GM23338 (cell line): ENCODE measurements at regions not wholly inside any gene's neighbourhood (a gene's known extent, or its start where the extent isn't known, plus 50 kb on each side); places are given as distances from the start of the nearest gene placed in this dataset.

Experiments used
- ATAC-seq: fragments of 200-7000 bp; cut with Tn5 transposase; 3 replicates; pipeline ENCODE4 v1.9.1; 2020
- DNase-seq: peaks from one replicate; pipeline ENCODE4 v3.0.0-alpha.2; 2015; ENCODE audit warnings: low spot score
- H2AFZ ChIP-seq: fragments of 200-600 bp; sonication (generic); 2 replicates; pipeline ENCODE4 v1.8.0; 2016; ENCODE audit warnings: antibody characterized with exemption, mild to moderate bottlenecking, moderate library complexity
- H3F3A ChIP-seq: fragments of 200-600 bp; sonication (generic); replicated peaks from 2 replicates; pipeline ENCODE4 v1.8.0; 2017; ENCODE audit warnings: antibody characterized with exemption, mixed run types, low read depth
- H3K27ac ChIP-seq: fragments of 200-600 bp; sonication (generic); 2 replicates; pipeline ENCODE4 v1.6.1; 2016; ENCODE audit warnings: low read depth
- H3K27me3 ChIP-seq: fragments of 200-600 bp; sonication (generic); 2 replicates; pipeline ENCODE4 v1.8.0; 2016; ENCODE audit warnings: mild to moderate bottlenecking, mixed run types, moderate library complexity; ENCODE audit not compliant: insufficient read depth
- H3K36me3 ChIP-seq: fragments of 200-600 bp; sonication (generic); 2 replicates; pipeline ENCODE4 v1.8.0; 2016; ENCODE audit warnings: mild to moderate bottlenecking; ENCODE audit not compliant: insufficient read depth
- H3K4me1 ChIP-seq: fragments of 200-600 bp; sonication (generic); 2 replicates; pipeline ENCODE4 v1.8.0; 2016; ENCODE audit warnings: mild to moderate bottlenecking, moderate library complexity; ENCODE audit not compliant: insufficient read depth
- H3K4me2 ChIP-seq: fragments of 200-600 bp; sonication (generic); 2 replicates; pipeline ENCODE4 v1.7.1; 2017; ENCODE audit warnings: mixed run types
- H3K4me3 ChIP-seq: fragments of 200-600 bp; sonication (generic); 2 replicates; pipeline ENCODE4 v1.6.1; 2016; ENCODE audit warnings: mixed run types
- H3K79me2 ChIP-seq: fragments of 200-600 bp; sonication (generic); replicated peaks from 2 replicates; pipeline ENCODE4 v1.8.0; 2017; ENCODE audit warnings: mild to moderate bottlenecking; ENCODE audit not compliant: insufficient read depth
- H3K9me2 ChIP-seq: fragments of 200-600 bp; sonication (generic); 2 replicates; pipeline ENCODE4 v1.8.0; 2017; ENCODE audit not compliant: insufficient read depth
- H4K20me1 ChIP-seq: fragments of 200-600 bp; sonication (generic); replicated peaks from 2 replicates; pipeline ENCODE4 v1.8.0; 2017; ENCODE audit warnings: mild to moderate bottlenecking; ENCODE audit not compliant: insufficient read depth
- H3K27ac Mint-ChIP-seq: 2 replicates; pipeline ENCODE4 v1.8.0; 2020; ENCODE audit warnings: inconsistent platforms, mild to moderate bottlenecking, moderate library complexity, mixed read lengths
- H3K27me3 Mint-ChIP-seq: 3 replicates; pipeline ENCODE4 v1.8.0; 2022; ENCODE audit warnings: low read depth, mild to moderate bottlenecking, moderate library complexity, mixed read lengths, inconsistent platforms; ENCODE audit not compliant: insufficient read depth, poor library complexity
- H3K36me3 Mint-ChIP-seq: 3 replicates; pipeline ENCODE4 v1.8.0; 2021; ENCODE audit warnings: low read depth, mild to moderate bottlenecking, inconsistent platforms, moderate library complexity, mixed read lengths
- H3K4me1 Mint-ChIP-seq: 3 replicates; pipeline ENCODE4 v1.8.0; 2020; ENCODE audit warnings: mild to moderate bottlenecking, inconsistent platforms, mixed read lengths
- H3K4me3 Mint-ChIP-seq: 3 replicates; pipeline ENCODE4 v1.8.0; 2021; ENCODE audit warnings: moderate library complexity, mild to moderate bottlenecking, inconsistent platforms, mixed read lengths
- H3K9me3 Mint-ChIP-seq: 3 replicates; pipeline ENCODE4 v1.8.0; 2020; ENCODE audit warnings: moderate library complexity, mild to moderate bottlenecking, inconsistent platforms, mixed read lengths
- ETS1 ChIP-seq: IDR thresholded peaks from 2 replicates; pipeline ENCODE4 v1.6.1; 2016; ENCODE audit warnings: antibody characterized with exemption
- EZH2 ChIP-seq: fragments of 200-600 bp; sonication (generic); IDR thresholded peaks from one replicate; pipeline ENCODE4 v1.8.0; 2017; ENCODE audit warnings: antibody characterized with exemption, mild to moderate bottlenecking, low read depth; ENCODE audit not compliant: unreplicated experiment
- EZH2phosphoT487 ChIP-seq: fragments of 200-600 bp; sonication (generic); IDR thresholded peaks from one replicate; pipeline ENCODE4 v1.8.1; 2018; ENCODE audit warnings: antibody characterized with exemption; ENCODE audit not compliant: unreplicated experiment
- JUNB ChIP-seq: IDR thresholded peaks from one replicate; pipeline ENCODE4 v1.6.1; 2016; ENCODE audit warnings: antibody characterized with exemption; ENCODE audit not compliant: unreplicated experiment
- NANOG ChIP-seq: IDR thresholded peaks from 2 replicates; pipeline ENCODE4 v1.6.1; 2016; ENCODE audit warnings: antibody characterized with exemption, borderline replicate concordance
- ZNF114 ChIP-seq: fragments of 250-450 bp; sonication (Bioruptor Pico); IDR thresholded peaks from 2 replicates; pipeline ENCODE4 v1.5.0; 2020; ENCODE audit warnings: mild to moderate bottlenecking, moderate library complexity
- ZNF462 ChIP-seq: fragments of 250-450 bp; sonication (Bioruptor Pico); IDR thresholded peaks from 2 replicates; pipeline ENCODE4 v1.5.0; 2020; ENCODE audit warnings: mild to moderate bottlenecking, moderate library complexity

GRCh38 chr1:2891923-2892448 lies 90.5 kb upstream of the TTC34 start (continued):
- TF ChIP-seq ZNF462 (CRISPR knock-in tag) (no peak), NANOG (no peak), JUNB (no peak), ZNF114 (CRISPR knock-in tag) (no peak), EZH2phosphoT487 (no peak), EZH2 (no peak)

GRCh38 chr1:2893473-2894120 lies 92.1 kb upstream of the TTC34 start:
- Histone ChIP-seq H3K4me1 (no peaks in the 10 kb centered on the region), H4K20me1 (no peaks in the 10 kb centered on the region), H3K9me2 (no peaks in the 10 kb centered on the region), H2AFZ (no peak overlapping the region), H3K4me2 (no peak overlapping the region), H3K36me3 (no peaks in the 10 kb centered on the region), H3K27me3 (no peaks in the 10 kb centered on the region), H3K4me3 (no peak overlapping the region), H3F3A (peaks cover 11% of the 10 kb centered on the region), H3K27ac (no peak overlapping the region), H3K79me2 (no peaks in the 10 kb centered on the region)
- DNase-seq, result no peak
- H3K4me3 Mint-ChIP-seq, result no peak overlapping the region
- no peak overlapping the region for H3K27ac Mint-ChIP-seq
- peaks cover 30% of the 10 kb centered on the region for H3K36me3 Mint-ChIP-seq
- H3K4me1 Mint-ChIP-seq, result no peaks in the 10 kb centered on the region; the same call in 2 of the 3 replicates
- ATAC-seq, result no peak
- H3K9me3 Mint-ChIP-seq, result peaks cover 80% of the 10 kb centered on the region
- H3K27me3 Mint-ChIP-seq, result peaks cover 4% of the 10 kb centered on the region
- TF ChIP-seq ETS1 (no peak), ZNF114 (CRISPR knock-in tag) (no peak), ZNF462 (CRISPR knock-in tag) (no peak), NANOG (no peak)
